Gastrocnemius medialis (tissue), 4 donors: ENCODE measurements at regions not wholly inside any gene's neighbourhood (a gene's known extent, or its start where the extent isn't known, plus 50 kb on each side); places are given as distances from the start of the nearest gene placed in this dataset.

Source experiments
- ATAC-seq, 2 donors: fragments of 150-250 bp; one replicate each; pipeline ENCODE4 v1.9.1; 2016
- DNase-seq, 2 donors: peaks; one replicate each; pipeline ENCODE4 v3.0.0-alpha.2; 2019
- H3K27ac ChIP-seq, 4 donors: fragments of 200-600 bp; sonication (generic); 1 replicate in 1 of 4; 2 replicates in 3 of 4; pipeline ENCODE4 v1.5.1; 2016 to 2018; ENCODE audit warnings: mild to moderate bottlenecking in 2 of 4, moderate library complexity in 1 of 4
- H3K27me3 ChIP-seq, 3 donors: fragments of 200-600 bp; sonication (generic) in 2 of 3; 1 replicate in 1 of 3; 2 replicates in 2 of 3; pipeline versions ENCODE4 v1.5.1 to v1.6.0; 2016 to 2019; ENCODE audit warnings: mild to moderate bottlenecking in 1 of 3, moderate library complexity in 1 of 3
- H3K36me3 ChIP-seq, 2 donors: fragments of 200-600 bp; sonication (generic) in 1 of 2; one replicate each; pipeline ENCODE4 v1.5.1; 2017 to 2018
- H3K4me1 ChIP-seq, 2 donors: fragments of 200-600 bp; sonication (generic) in 1 of 2; one replicate each; pipeline ENCODE4 v1.5.1; 2016 to 2017; ENCODE audit warnings: mild to moderate bottlenecking in 2 of 2
- H3K4me3 ChIP-seq, 4 donors: fragments of 200-600 bp; sonication (generic) in 3 of 4; 1 replicate in 1 of 4; 2 replicates in 3 of 4; pipeline ENCODE4 v1.5.1; 2016 to 2019; ENCODE audit warnings: mild to moderate bottlenecking in 2 of 4
- H3K9me3 ChIP-seq, 3 donors: fragments of 200-600 bp; sonication (generic) in 2 of 3; 1 replicate in 1 of 3; 2 replicates in 2 of 3; pipeline ENCODE4 v1.5.1; 2016 to 2019
- POLR2A ChIP-seq, 2 donors: fragments of 450-650 bp; IDR thresholded peaks; one replicate each; pipeline ENCODE4 v1.6.1; 2017; ENCODE audit warnings: antibody characterized with exemption in 2 of 2, mild to moderate bottlenecking in 2 of 2, moderate library complexity in 2 of 2
- in situ Hi-C, 4 donors: fragments of 200-750 bp; cut with MboI; loops; one replicate each; pipeline versions ENCODE4 v1.15.0 to v1.8.0; 2017; ENCODE audit warnings: low sequenced_read_pairs in 4 of 4
- intact Hi-C: fragments of 100-400 bp; cut with DNase I; formaldehyde crosslinking; loops from one replicate; pipeline ENCODE4 v1.15.1; 2023; ENCODE audit warnings: low total_unique reads
- TF ChIP-seq, protein P1 (sequence below), 5 experiments: fragments of 450-650 bp in 3 of 5; fragments of 200-600 bp in 2 of 5; sonication (generic) in 2 of 5; IDR thresholded peaks in 4 of 5; conservative IDR thresholded peaks in 1 of 5; 1 replicate in 4 of 5; 2 replicates in 1 of 5; pipeline ENCODE4 v1.5.1; 2016 to 2019; ENCODE audit warnings: antibody characterized with exemption in 5 of 5, mild to moderate bottlenecking in 3 of 5, moderate library complexity in 3 of 5

DNA sequence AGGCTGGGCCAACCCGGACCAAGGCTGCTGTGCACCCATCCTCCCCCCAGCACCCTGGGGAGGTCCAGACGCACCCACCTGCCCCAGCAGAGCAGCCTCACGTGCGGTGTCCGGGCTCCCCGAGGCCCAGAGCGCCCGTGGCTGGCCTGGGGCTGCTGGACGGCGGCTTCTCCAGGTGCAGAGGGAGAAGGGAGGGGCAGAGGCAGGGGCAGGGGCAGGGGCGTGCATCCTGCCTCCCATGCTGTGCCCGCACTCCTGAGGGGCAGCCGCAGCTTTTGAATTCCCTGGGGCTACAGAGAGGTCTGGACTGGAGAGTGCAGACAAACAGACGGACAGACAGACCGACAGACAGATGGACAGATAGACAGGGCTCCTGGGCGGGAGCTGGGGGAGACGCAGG is 83.6 kb upstream of the PRR5 start:
- no peak overlapping the region for H3K27ac ChIP-seq
- in situ Hi-C loops, result loop anchor here in 1 of 4 donors (25.0 kb wide), 1 partner anchor 106 kb away; no protein-coding TSS in a partner anchor
- TF ChIP-seq, protein P1, sequence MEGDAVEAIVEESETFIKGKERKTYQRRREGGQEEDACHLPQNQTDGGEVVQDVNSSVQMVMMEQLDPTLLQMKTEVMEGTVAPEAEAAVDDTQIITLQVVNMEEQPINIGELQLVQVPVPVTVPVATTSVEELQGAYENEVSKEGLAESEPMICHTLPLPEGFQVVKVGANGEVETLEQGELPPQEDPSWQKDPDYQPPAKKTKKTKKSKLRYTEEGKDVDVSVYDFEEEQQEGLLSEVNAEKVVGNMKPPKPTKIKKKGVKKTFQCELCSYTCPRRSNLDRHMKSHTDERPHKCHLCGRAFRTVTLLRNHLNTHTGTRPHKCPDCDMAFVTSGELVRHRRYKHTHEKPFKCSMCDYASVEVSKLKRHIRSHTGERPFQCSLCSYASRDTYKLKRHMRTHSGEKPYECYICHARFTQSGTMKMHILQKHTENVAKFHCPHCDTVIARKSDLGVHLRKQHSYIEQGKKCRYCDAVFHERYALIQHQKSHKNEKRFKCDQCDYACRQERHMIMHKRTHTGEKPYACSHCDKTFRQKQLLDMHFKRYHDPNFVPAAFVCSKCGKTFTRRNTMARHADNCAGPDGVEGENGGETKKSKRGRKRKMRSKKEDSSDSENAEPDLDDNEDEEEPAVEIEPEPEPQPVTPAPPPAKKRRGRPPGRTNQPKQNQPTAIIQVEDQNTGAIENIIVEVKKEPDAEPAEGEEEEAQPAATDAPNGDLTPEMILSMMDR (IDR thresholded peaks at IDR 0.05 in 4 of 5, conservative IDR thresholded peaks at IDR 0.05 in 1 of 5), result no peak
- TF ChIP-seq POLR2A (IDR thresholded peaks at IDR 0.05), result no peak

DNA sequence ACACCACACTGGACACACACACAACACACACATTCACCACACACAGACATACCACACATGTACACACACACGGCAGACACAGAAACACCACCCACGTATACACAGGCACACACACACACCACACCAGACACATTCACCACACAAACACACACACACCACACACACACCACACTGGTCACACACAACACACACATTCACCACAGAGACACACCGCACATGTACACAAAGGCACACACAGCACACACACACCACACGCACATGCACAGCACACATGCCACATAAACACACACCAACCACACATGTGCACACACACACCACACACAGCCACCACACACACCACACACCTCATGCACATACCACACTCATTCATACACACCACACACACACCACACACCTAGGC is 84.2 kb upstream of the PRR5 start:
- TF ChIP-seq, protein P1 (IDR thresholded peaks at IDR 0.05 in 4 of 5, conservative IDR thresholded peaks at IDR 0.05 in 1 of 5), result no peak
- TF ChIP-seq POLR2A (IDR thresholded peaks at IDR 0.05), result no peak
- intact Hi-C loops (no loop called here), in situ Hi-C loops (loop anchor here in 1 of 4 donors (25.0 kb wide), 1 partner anchor 106 kb away; no protein-coding TSS in a partner anchor)
- Histone ChIP-seq H3K4me1 (no peaks in the 10 kb centered on the region), H3K27me3 (peaks cover 26 to 40% (median 39%) of the 10 kb centered on the region in 3 donors), H3K4me3 (no peak overlapping the region), H3K36me3 (no peaks in the 10 kb centered on the region), H3K9me3 (peaks cover 0 to under 1% (median 0%) of the 10 kb centered on the region in 3 donors), H3K27ac (no peak overlapping the region)
- no peak for ATAC-seq
- no peak for DNase-seq

More for the DNA sequence above, 83.6 kb upstream of the PRR5 start:
- Histone ChIP-seq H3K4me3 (no peak overlapping the region), H3K27me3 (peaks cover 26 to 40% (median 39%) of the 10 kb centered on the region in 3 donors), H3K9me3 (no peaks in the 10 kb centered on the region), H3K4me1 (no peaks in the 10 kb centered on the region), H3K36me3 (no peaks in the 10 kb centered on the region)
- DNase-seq (no peak), ATAC-seq (no peak)
- intact Hi-C loops, result no loop called here

DNA sequence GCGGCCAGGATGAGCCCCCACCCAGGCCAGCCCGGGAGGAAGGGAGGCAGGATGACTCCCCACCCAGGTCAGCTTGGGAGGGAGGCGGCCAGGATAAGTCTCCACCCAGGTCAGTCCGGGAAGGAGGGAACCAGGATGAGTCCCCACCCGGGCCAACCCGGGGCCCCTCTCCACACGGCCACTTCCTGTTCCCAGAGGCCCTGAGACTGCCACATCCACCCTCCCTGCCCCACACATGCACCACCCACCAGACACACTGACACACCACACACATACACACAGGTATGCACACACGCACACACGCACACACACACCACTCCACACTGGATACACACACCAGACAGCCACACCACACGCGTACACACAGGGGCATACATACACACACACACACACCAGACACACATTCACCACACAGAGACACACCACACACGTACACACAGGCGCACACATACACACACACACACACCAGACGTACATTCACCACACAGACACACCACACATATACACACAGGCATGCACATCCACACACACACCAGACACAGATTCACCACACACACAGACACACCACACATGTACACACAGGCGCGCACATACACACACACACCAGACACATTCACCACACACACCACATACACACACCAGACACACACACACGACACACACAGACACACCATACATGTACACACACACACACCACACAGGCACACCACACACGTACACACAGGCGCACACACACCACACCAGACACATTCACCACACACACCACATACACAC is 84.9 kb upstream of the PRR5 start:
- no peak overlapping the region for H3K27ac ChIP-seq
- H3K27me3 ChIP-seq, result peaks cover 26 to 40% (median 36%) of the 10 kb centered on the region in 3 donors
- intact Hi-C loops (no loop called here), in situ Hi-C loops (loop anchor here in 1 of 4 donors (25.0 kb wide), 1 partner anchor 105 kb away; no protein-coding TSS in a partner anchor)
- H3K4me3 ChIP-seq, result no peak overlapping the region
- no peaks in the 10 kb centered on the region for H3K36me3 ChIP-seq
- DNase-seq, result no peak
- peaks cover 0 to 5% (median 0%) of the 10 kb centered on the region in 3 donors for H3K9me3 ChIP-seq
- TF ChIP-seq POLR2A (IDR thresholded peaks at IDR 0.05), result no peak
- TF ChIP-seq, protein P1 (IDR thresholded peaks at IDR 0.05 in 4 of 5, conservative IDR thresholded peaks at IDR 0.05 in 1 of 5), result no peak
- no peak for ATAC-seq
- no peaks in the 10 kb centered on the region for H3K4me1 ChIP-seq

DNA sequence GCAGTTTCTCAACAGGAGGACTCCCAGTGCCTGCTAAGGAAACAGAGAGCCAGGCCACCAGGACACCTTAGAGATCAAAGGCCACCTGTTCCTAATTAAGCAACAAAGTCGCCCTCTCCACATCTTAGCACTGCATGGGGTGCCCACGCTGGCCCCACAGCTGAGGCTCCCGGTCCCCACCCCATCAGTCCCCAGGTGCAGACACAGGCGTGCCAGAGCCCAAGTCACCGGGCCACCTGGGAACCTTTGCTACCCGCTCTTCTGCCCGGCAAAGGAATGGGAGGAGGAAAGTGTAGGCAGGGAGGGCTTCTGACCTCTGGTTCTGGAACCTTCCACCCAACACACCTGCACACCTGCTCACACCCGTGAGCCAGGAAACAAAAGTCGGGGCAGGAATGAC is 85.5 kb upstream of the PRR5 start:
- DNase-seq (no peak), ATAC-seq (no peak)
- H3K4me3 ChIP-seq, result no peak overlapping the region
- intact Hi-C loops (no loop called here), in situ Hi-C loops (loop anchor here in 1 of 4 donors (25.0 kb wide), 1 partner anchor 104 kb away; no protein-coding TSS in a partner anchor)
- H3K27me3 ChIP-seq, result peaks cover 23 to 36% (median 33%) of the 10 kb centered on the region in 3 donors
- no peaks in the 10 kb centered on the region for H3K4me1 ChIP-seq
- H3K9me3 ChIP-seq, result peaks cover 0 to 5% (median 0%) of the 10 kb centered on the region in 3 donors
- TF ChIP-seq, protein P1 (IDR thresholded peaks at IDR 0.05 in 4 of 5, conservative IDR thresholded peaks at IDR 0.05 in 1 of 5), result no peak
- H3K27ac ChIP-seq, result no peak overlapping the region
- no peaks in the 10 kb centered on the region for H3K36me3 ChIP-seq
